IPS-20b (cell line): ENCODE measurements at regions not wholly inside any gene's neighbourhood (a gene's known extent, or its start where the extent isn't known, plus 50 kb on each side); places are given as distances from the start of the nearest gene placed in this dataset.
"Not testable (repeated sequence)": the region's sequence is repeated elsewhere in the genome, so short reads cannot be mapped to it uniquely, and the experiment has no call there.

ENCODE experiments used
- H3K27ac ChIP-seq: one replicate; pipeline ENCODE4 v1.5.1; 2013; ENCODE audit warnings: low read length
- H3K27me3 ChIP-seq: 2 replicates; pipeline ENCODE4 v1.6.1; 2013; ENCODE audit warnings: mild to moderate bottlenecking, low read length, inconsistent platforms; ENCODE audit not compliant: insufficient read depth
- H3K36me3 ChIP-seq: 2 replicates; pipeline ENCODE4 v1.6.1; 2013; ENCODE audit warnings: low read depth, mild to moderate bottlenecking, inconsistent platforms, low read length, moderate library complexity; ENCODE audit not compliant: insufficient read depth
- H3K4me1 ChIP-seq: 2 replicates; pipeline ENCODE4 v1.6.1; 2013; ENCODE audit warnings: mild to moderate bottlenecking, control low read depth, inconsistent platforms, low read length, moderate library complexity; ENCODE audit not compliant: insufficient read depth
- H3K4me3 ChIP-seq: 2 replicates; pipeline ENCODE4 v1.5.1; 2013; ENCODE audit warnings: mild to moderate bottlenecking, low read length, inconsistent platforms
- H3K9ac ChIP-seq: 2 replicates; pipeline ENCODE4 v1.6.1; 2013; ENCODE audit warnings: low read depth, mild to moderate bottlenecking, inconsistent platforms, low read length, moderate library complexity
- H3K9me3 ChIP-seq: 2 replicates; pipeline ENCODE4 v1.6.1; 2013; ENCODE audit warnings: mild to moderate bottlenecking, low read depth, low read length, inconsistent platforms; ENCODE audit not compliant: insufficient read depth

DNA sequence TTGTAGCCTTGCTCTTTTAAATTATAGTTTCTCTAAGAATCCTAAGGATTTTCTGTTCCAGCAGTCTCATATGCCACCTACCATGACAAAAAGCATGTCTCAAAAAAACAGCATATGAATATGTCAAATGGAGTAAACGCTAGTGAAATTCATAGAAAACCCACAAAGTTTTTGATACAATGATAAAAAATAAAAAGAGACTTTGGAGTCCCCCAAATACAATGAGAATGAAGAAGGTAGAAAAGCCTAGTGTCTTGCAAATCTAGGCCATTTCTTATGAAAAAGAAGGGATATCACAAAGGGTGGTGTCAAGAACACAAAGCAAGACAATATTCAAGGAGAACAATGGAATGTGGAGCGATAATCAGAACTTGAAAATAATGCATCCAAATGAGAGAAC is 668.5 kb downstream of the PLOD2 start:
- H3K27ac ChIP-seq: no peak overlapping the region
- H3K4me1 ChIP-seq: peaks cover 8% of the 10 kb centered on the region; the same call in 1 of the 2 replicates
- H3K9ac ChIP-seq: no peak overlapping the region; the same call in 1 of the 2 replicates
- H3K4me3 ChIP-seq: no peak overlapping the region
- H3K27me3 ChIP-seq: no peaks in the 10 kb centered on the region
- H3K9me3 ChIP-seq: no peaks in the 10 kb centered on the region
- H3K36me3 ChIP-seq: no peaks in the 10 kb centered on the region

DNA sequence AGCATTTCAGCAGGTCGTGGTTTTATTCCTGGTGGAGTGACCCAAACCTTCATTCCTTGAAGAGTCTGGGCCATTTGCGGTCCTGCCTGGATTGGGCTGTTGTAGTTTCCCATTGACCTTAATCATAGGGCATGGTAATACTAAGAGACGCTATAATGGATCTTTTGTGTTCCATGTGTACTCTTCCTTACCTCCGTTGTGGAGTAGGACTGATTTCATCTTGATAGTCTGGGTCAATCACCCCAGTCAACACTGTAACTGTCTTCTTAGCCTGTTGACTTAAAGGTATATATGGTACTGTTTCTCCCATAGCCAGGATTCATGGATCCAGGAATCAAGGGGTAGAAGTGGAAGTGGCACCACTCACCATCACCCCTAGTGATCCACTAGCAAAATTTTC is 643.6 kb downstream of the PLOD2 start:
- not testable (repeated sequence) for H3K9ac ChIP-seq, H3K27ac ChIP-seq, H3K9me3 ChIP-seq, H3K27me3 ChIP-seq, H3K4me3 ChIP-seq, H3K4me1 ChIP-seq, H3K36me3 ChIP-seq

DNA sequence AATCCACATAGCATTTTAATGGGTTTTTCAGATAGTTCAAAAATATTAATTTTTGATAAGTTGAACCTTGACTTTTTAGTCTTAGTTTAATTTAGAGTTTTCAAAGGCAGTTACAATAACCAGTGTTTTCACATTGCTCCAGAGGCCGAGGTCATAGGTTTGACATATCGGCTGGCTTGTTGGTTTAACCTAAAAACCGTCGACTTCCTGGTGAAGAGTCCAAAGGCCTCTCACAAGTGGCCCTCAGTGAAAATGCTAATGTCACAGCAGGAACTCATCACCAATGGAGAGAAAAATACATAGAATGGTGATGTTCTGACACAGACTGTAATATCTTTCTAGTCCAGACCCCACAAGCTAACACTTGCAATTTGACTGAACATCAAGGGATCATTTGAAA is 642.3 kb downstream of the PLOD2 start:
- H3K9ac ChIP-seq: no peak overlapping the region

DNA sequence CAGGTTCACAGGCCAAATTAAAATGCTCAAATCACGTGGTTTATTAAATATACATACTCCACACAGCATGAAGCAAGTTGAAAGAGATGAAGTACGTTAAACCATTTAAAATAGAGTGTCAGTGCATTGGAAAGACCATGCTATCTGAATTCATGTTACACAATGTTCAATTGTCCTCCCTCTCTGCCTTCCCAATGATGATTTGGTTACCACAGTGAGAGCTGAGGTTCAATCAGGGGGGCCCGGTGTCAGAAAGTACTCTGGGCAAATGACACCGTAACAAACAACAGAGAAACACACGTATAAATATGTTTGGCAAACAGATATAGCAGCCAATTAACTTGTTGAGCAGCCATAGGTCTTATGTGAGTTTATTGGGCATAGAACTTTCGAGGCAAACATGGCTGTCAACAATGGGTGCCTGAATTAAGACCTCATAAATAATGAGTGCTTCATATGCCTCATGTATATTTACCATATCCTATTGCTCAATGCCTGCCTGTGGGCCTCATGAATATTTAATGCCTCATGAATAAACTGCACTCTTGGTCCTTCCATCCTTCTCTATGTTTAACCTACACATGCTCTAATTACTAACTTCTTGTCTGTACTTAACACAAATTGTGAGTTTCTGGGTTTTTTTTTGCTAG is 641.5 kb downstream of the PLOD2 start:
- Histone ChIP-seq H3K9me3 (no peaks in the 10 kb centered on the region), H3K27me3 (no peaks in the 10 kb centered on the region), H3K36me3 (no peaks in the 10 kb centered on the region), H3K9ac (no peak overlapping the region), H3K27ac (no peak overlapping the region), H3K4me1 (peaks cover 6% of the 10 kb centered on the region; the same call in 1 of the 2 replicates), H3K4me3 (no peak overlapping the region)

More for the DNA sequence above, 642.3 kb downstream of the PLOD2 start:
- Histone ChIP-seq H3K4me3 (no peak overlapping the region), H3K27ac (no peak overlapping the region), H3K4me1 (peaks cover 6% of the 10 kb centered on the region; the same call in 1 of the 2 replicates), H3K9me3 (no peaks in the 10 kb centered on the region), H3K36me3 (no peaks in the 10 kb centered on the region), H3K27me3 (no peaks in the 10 kb centered on the region)

DNA sequence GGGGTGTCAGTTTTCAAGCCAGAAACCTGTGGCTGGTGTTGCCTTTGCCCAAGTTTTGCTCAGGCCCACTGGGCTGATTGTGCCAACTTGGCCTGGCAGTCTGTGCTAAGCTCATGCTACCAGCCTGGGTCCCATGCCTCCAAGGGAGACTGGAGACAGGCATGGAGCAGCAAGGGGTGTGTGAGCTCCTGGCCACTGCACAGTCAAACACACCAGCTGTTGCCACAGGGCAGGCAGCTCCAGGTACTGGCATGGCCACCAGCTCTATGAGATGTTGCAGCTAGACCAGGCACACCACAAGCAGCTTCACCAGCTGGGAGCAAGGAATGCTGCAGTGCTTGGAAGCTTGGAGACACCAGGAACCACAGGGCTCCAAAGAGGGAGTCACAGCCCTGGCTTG is 638.8 kb downstream of the PLOD2 start:
- Histone ChIP-seq H3K4me3 (no peak overlapping the region), H3K9me3 (no peaks in the 10 kb centered on the region), H3K9ac (no peak overlapping the region), H3K27ac (no peak overlapping the region), H3K4me1 (peaks cover 6% of the 10 kb centered on the region; the same call in 1 of the 2 replicates), H3K27me3 (no peaks in the 10 kb centered on the region), H3K36me3 (no peaks in the 10 kb centered on the region)

DNA sequence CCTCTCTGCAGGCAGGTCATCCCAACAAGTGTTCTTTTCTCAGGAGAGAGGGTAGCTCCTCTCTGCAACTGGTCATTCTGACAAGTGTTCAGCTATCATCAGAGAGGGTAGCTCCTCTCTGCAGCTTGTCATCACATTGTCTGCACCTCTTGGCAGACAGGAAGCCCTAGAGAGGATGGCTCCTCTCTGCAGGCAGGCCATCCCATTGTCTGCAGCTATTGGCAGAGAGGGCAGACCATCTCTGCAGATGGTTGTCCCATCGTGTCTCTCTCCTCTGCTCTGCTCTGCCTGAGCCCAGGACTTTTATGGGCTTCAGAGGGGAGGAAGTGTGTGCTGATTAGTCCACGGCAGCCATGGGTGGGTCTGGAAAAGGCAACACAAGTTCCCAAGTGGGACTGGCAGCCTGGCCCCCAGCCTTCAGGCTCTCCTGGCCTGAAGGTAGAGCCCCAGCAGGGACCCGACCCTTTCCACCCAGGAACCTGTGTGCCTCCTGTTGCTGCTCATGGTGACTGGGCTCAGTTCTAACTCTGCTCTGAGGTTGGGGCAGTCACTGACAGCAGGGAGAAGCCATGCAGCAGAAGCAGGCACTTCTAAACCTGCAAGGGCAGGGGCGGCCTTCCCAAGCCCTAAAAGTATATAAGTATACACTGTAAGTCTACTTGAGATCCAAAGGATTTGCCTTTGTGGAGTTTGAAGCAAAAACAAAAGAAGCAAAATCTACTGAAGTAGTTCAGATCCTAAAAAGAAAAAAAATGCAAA is 637.9 kb downstream of the PLOD2 start:
- no peak overlapping the region for H3K4me3 ChIP-seq
- H3K27ac ChIP-seq: no peak overlapping the region
- H3K36me3 ChIP-seq: no peaks in the 10 kb centered on the region
- H3K9ac ChIP-seq: no peak overlapping the region
- H3K4me1 ChIP-seq: peaks cover 6% of the 10 kb centered on the region; the same call in 1 of the 2 replicates
- no peaks in the 10 kb centered on the region for H3K9me3 ChIP-seq
- H3K27me3 ChIP-seq: no peaks in the 10 kb centered on the region

DNA sequence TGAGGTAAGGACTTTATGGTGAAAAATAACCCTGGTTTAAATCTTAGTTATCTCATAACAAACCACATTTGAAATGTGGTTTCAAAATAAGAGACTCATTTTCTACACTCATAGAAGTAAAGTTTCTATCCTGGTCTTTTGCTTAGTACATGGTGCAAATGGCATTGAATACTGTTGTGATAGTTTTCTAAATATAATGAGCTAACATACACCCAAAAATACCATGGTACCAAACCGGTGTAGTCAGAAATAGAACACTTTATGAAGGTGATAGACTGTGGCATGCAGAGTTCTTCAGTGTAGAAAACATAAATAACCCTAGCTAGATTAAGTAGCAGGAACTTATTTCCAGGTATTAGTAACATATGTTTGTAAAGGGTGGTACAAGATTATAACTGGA is 629.4 kb downstream of the PLOD2 start:
- Histone ChIP-seq H3K27me3 (no peaks in the 10 kb centered on the region), H3K4me3 (no peak overlapping the region), H3K9ac (no peak overlapping the region), H3K27ac (no peak overlapping the region), H3K9me3 (no peaks in the 10 kb centered on the region), H3K36me3 (no peaks in the 10 kb centered on the region), H3K4me1 (peaks cover 4% of the 10 kb centered on the region; the same call in 1 of the 2 replicates)

DNA sequence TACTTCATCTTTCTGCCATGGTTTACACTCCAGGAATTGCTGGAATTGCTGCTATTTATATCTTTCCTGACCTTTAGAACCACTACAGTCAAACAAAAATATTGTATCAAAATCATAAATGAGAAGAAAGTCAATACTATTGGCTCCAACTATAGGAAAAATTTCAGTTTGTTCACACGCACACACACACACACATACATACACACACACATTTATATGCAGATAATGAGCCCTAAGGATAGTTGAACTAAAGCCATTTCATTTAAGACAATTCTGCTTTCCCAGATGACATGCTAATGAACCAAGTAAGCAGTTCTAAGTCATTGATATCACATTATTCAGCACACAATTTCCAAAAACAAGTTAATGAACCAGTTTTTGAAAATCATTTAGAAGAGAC is 627.3 kb downstream of the PLOD2 start:
- H3K27ac ChIP-seq: no peak overlapping the region
- no peaks in the 10 kb centered on the region for H3K27me3 ChIP-seq
- H3K9ac ChIP-seq: no peak overlapping the region
- no peaks in the 10 kb centered on the region for H3K36me3 ChIP-seq
- H3K4me3 ChIP-seq: no peak overlapping the region
- H3K9me3 ChIP-seq: no peaks in the 10 kb centered on the region
- H3K4me1 ChIP-seq: peaks cover 4% of the 10 kb centered on the region; the same call in 1 of the 2 replicates

DNA sequence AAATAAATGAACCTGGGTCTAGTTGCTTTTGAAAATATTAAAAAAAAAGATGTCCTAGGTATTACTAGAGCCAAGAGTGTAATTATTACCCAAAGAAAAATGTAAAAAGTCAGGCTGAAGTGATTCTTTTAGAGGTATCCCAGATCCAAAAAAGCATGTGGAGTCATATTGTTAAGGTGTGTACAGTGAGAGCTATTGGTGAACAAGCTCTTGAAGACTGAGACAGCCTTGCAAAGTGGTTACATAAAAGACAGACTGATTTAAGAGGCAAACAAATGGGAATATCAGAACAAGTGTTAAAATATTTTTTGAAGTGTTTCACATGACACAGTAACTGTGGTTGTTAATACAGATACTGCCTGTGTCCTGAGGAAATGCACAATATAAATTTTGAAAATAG is 624.5 kb downstream of the PLOD2 start:
- H3K27ac ChIP-seq: no peak overlapping the region
- peaks cover 4% of the 10 kb centered on the region; the same call in 1 of the 2 replicates for H3K4me1 ChIP-seq
- no peaks in the 10 kb centered on the region for H3K36me3 ChIP-seq
- no peaks in the 10 kb centered on the region for H3K27me3 ChIP-seq
- H3K4me3 ChIP-seq: no peak overlapping the region
- H3K9ac ChIP-seq: no peak overlapping the region
- no peaks in the 10 kb centered on the region for H3K9me3 ChIP-seq

DNA sequence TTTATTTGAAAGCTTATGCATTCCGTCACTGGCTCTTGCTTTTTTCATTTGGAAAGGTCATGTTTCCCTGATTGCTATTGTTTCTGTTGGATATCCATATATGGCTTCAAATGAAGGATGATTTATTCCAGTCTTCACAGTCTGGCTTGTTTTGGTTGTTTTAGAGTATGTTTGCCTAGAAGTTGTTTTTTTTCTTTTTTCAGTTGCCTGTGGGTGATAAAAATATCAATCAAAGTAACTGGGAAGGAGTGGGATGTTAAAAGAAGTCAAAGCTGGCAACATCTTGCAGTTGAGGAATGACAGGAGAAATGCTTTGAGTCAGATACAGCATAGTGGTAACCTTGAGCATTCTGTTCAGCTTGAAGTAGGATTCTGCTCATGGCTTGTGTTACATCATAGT is 610.5 kb downstream of the PLOD2 start:
- no peaks in the 10 kb centered on the region for H3K27me3 ChIP-seq
- H3K9ac ChIP-seq: no peak overlapping the region
- H3K4me3 ChIP-seq: no peak overlapping the region
- no peak overlapping the region for H3K27ac ChIP-seq
- H3K4me1 ChIP-seq: peaks cover 2% of the 10 kb centered on the region; the same call in 1 of the 2 replicates
- H3K9me3 ChIP-seq: no peaks in the 10 kb centered on the region
- H3K36me3 ChIP-seq: no peaks in the 10 kb centered on the region

DNA sequence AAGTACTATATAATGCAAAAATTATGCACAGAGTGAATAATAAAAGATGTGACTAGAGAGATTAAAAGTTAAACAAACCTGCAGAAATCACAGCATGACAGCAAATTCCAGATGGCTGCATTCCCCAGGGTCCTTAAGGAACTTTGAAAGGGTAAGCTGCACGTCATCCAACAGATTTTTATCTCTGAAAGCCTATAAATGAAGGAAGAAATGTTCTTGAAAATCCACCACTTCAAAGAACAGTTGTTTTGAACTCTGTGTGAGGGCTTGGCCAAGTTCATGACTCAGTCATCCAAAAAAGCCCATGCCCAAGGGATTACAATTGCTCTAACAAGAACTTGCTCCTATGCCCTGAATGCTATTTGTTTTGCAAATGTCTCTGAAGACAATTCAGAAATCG is 603.6 kb downstream of the PLOD2 start:
- Histone ChIP-seq H3K27me3 (no peaks in the 10 kb centered on the region), H3K9ac (no peak overlapping the region), H3K9me3 (peaks cover 6% of the 10 kb centered on the region; the same call in 1 of the 2 replicates), H3K36me3 (no peaks in the 10 kb centered on the region), H3K27ac (peak overlapping the region; percentile 7), H3K4me1 (peaks cover 11% of the 10 kb centered on the region; the same call in 1 of the 2 replicates), H3K4me3 (no peak overlapping the region)

DNA sequence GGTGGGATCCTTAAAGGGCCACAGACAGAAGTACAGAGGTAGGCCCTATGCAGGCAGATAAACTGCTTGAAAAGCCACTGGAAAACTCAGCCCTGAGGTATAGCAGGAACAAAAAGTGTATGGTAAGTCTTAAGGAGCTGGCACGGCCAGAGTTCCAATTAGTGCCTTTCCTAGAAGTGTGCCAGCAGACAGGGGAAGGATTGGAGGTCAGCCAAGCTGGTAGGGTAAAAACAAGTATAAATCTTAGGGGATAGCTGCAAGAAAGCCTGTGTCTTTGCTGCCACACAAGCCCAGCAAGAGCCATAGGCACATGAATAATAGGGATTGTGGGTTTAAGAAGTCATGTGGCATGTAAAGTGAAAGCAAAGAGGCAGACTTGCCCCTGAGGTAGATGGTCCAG is 582.5 kb downstream of the PLOD2 start:
- H3K9me3 ChIP-seq: no peaks in the 10 kb centered on the region
- no peak overlapping the region for H3K4me3 ChIP-seq
- no peaks in the 10 kb centered on the region for H3K4me1 ChIP-seq
- no peaks in the 10 kb centered on the region for H3K27me3 ChIP-seq
- no peak overlapping the region for H3K27ac ChIP-seq
- no peaks in the 10 kb centered on the region for H3K36me3 ChIP-seq
- H3K9ac ChIP-seq: no peak overlapping the region
